MM.1S (cell line): ENCODE measurements at regions not wholly inside any gene's neighbourhood (a gene's known extent, or its start where the extent isn't known, plus 50 kb on each side); places are given as distances from the start of the nearest gene placed in this dataset.

Experiments used
- EZH2 ChIP-seq: fragments of 300-600 bp; sonication (generic); optimal IDR thresholded peaks from 2 replicates; pipeline ENCODE3; 2017; ENCODE audit warnings: low read depth, mild to moderate bottlenecking, antibody characterized with exemption, low read length, mixed read lengths
- EZH2phosphoT487 ChIP-seq: fragments of 300-600 bp; sonication (generic); IDR thresholded peaks from 2 replicates; pipeline ENCODE4 v1.6.1; 2018; ENCODE audit warnings: antibody characterized with exemption, low read length
- TF ChIP-seq, protein P1 (sequence below): fragments of 300-600 bp; sonication (generic); IDR thresholded peaks from 2 replicates; pipeline ENCODE4 v1.5.1; 2016; ENCODE audit warnings: antibody characterized with exemption, low read length, mixed read lengths

DNA sequence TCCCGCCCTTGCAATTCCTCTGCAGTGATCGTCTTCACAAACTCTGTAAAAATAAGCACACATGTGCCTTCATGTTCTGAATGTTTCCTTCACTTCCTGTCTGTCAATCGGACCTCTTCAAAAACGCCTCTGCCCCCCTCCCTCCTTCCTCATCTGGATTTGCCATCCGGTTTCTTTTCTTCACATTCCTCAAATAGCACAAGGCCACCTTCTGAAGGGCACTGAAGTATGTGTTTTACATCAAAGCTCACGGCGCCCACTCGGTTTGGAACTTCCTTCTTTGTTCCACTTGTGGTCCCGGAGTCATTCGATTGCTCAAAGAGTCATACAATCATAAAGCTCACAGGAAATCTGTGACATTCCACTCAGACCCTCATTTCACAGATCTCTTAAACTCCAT is 758.1 kb upstream of the SALL3 start:
- TF ChIP-seq, protein P1, sequence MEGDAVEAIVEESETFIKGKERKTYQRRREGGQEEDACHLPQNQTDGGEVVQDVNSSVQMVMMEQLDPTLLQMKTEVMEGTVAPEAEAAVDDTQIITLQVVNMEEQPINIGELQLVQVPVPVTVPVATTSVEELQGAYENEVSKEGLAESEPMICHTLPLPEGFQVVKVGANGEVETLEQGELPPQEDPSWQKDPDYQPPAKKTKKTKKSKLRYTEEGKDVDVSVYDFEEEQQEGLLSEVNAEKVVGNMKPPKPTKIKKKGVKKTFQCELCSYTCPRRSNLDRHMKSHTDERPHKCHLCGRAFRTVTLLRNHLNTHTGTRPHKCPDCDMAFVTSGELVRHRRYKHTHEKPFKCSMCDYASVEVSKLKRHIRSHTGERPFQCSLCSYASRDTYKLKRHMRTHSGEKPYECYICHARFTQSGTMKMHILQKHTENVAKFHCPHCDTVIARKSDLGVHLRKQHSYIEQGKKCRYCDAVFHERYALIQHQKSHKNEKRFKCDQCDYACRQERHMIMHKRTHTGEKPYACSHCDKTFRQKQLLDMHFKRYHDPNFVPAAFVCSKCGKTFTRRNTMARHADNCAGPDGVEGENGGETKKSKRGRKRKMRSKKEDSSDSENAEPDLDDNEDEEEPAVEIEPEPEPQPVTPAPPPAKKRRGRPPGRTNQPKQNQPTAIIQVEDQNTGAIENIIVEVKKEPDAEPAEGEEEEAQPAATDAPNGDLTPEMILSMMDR: no peak
- TF ChIP-seq EZH2 (no peak), EZH2phosphoT487 (no peak)
